IMR-90 (cell line): ENCODE measurements at regions not wholly inside any gene's neighbourhood (a gene's known extent, or its start where the extent isn't known, plus 50 kb on each side); places are given as distances from the start of the nearest gene placed in this dataset.

ENCODE experiments used
- ATAC-seq: fragments of 200-7000 bp; cut with Tn5 transposase; 2 replicates; pipeline ENCODE4 v1.9.1; 2020; ENCODE audit warnings: low read depth, mild to moderate bottlenecking, moderate library complexity
- BruUV-seq: library from RNA; stranded (reverse); fragments of 400-500 nt; replicated peaks from 2 replicates; lab custom pipeline; 2021; lab: Mats Ljungman, UMichigan
- CTCF ChIA-PET: fragments of 300-600 bp; formaldehyde crosslinking; extraction: SDS; loops from one replicate; lab custom pipeline; 2021; ENCODE audit warnings: antibody characterized with exemption; lab: Yijun Ruan, JAX
- POLR2A ChIA-PET: fragments of 300-600 bp; sonication (Branson Sonifier 250); formaldehyde crosslinking; loops from one replicate; lab custom pipeline; 2022; ENCODE audit warnings: antibody characterized with exemption; ENCODE audit not compliant: unreplicated experiment; lab: Charles Lee
- DNase-seq: peaks from one replicate; pipeline ENCODE4 v3.0.0; 2013
- H2AFZ ChIP-seq: replicated peaks from 2 replicates; pipeline ENCODE3; 2013; ENCODE audit warnings: low read length, mild to moderate bottlenecking; ENCODE audit not compliant: poor library complexity
- H2AK5ac ChIP-seq: 2 replicates; pipeline ENCODE4 v1.6.1; 2013; ENCODE audit warnings: low read depth, low read length, inconsistent platforms
- H2AK9ac ChIP-seq: replicated peaks from 2 replicates; pipeline ENCODE3; 2013; ENCODE audit warnings: mild to moderate bottlenecking, low read depth, low read length, moderate library complexity; ENCODE audit not compliant: poor library complexity
- H2BK120ac ChIP-seq: 2 replicates; pipeline ENCODE4 v1.6.1; 2013; ENCODE audit warnings: low read depth, low read length, inconsistent platforms
- H2BK15ac ChIP-seq: 3 replicates; pipeline ENCODE4 v1.6.1; 2013; ENCODE audit warnings: low read depth, low read length, inconsistent platforms
- H2BK20ac ChIP-seq: 2 replicates; pipeline ENCODE4 v1.6.1; 2013; ENCODE audit warnings: low read depth, mild to moderate bottlenecking, inconsistent platforms, low read length, moderate library complexity
- H2BK5ac ChIP-seq: 2 replicates; pipeline ENCODE4 v1.6.1; 2013; ENCODE audit warnings: mild to moderate bottlenecking, low read depth, low read length, inconsistent platforms; ENCODE audit not compliant: poor library complexity, severe bottlenecking
- H3K14ac ChIP-seq: replicated peaks from 2 replicates; pipeline ENCODE4 v1.6.1; 2013; ENCODE audit warnings: low read depth, low read length, inconsistent platforms
- H3K18ac ChIP-seq: 2 replicates; pipeline ENCODE4 v1.6.1; 2013; ENCODE audit warnings: low read depth, low read length, control low read depth
- H3K23ac ChIP-seq: 2 replicates; pipeline ENCODE4 v1.6.1; 2013; ENCODE audit warnings: low read depth, low read length, inconsistent platforms
- H3K27ac ChIP-seq: 2 replicates; pipeline ENCODE4 v1.5.1; 2013; ENCODE audit warnings: mild to moderate bottlenecking, control low read depth, low read length; ENCODE audit not compliant: insufficient read depth
- H3K27me3 ChIP-seq: 2 replicates; pipeline ENCODE4 v1.6.1; 2013; ENCODE audit warnings: low read length; ENCODE audit not compliant: control insufficient read depth, insufficient read depth
- H3K36me3 ChIP-seq: 2 replicates; pipeline ENCODE4 v1.6.1; 2013; ENCODE audit warnings: low read length, mixed read lengths; ENCODE audit not compliant: control insufficient read depth, insufficient read depth
- H3K4ac ChIP-seq: 2 replicates; pipeline ENCODE4 v1.6.1; 2013; ENCODE audit warnings: low read depth, low read length, inconsistent platforms
- H3K4me1 ChIP-seq: 2 replicates; pipeline ENCODE4 v1.6.1; 2013; ENCODE audit warnings: low read length, mixed read lengths; ENCODE audit not compliant: control insufficient read depth, insufficient read depth
- H3K4me2 ChIP-seq: 2 replicates; pipeline ENCODE4 v1.6.1; 2013; ENCODE audit warnings: low read depth, mild to moderate bottlenecking, control low read depth, low read length, moderate library complexity
- H3K4me3 ChIP-seq: 2 replicates; pipeline ENCODE4 v1.5.1; 2013; ENCODE audit warnings: low read depth, mild to moderate bottlenecking, control low read depth, low read length, moderate library complexity; ENCODE audit not compliant: insufficient read depth
- H3K56ac ChIP-seq: 2 replicates; pipeline ENCODE4 v1.6.1; 2013; ENCODE audit warnings: low read length, inconsistent platforms; ENCODE audit not compliant: insufficient read depth; ENCODE audit errors: extremely low read depth
- H3K79me1 ChIP-seq, 2 experiments: 2 replicates each; pipeline ENCODE4 v1.6.1; 2013; ENCODE audit warnings: low read length in 2 of 2, inconsistent platforms in 1 of 2, low read depth in 1 of 2
- H3K9ac ChIP-seq: 2 replicates; pipeline ENCODE4 v1.6.1; 2013; ENCODE audit warnings: low read depth, low read length, control low read depth
- H3K9me1 ChIP-seq: 2 replicates; pipeline ENCODE4 v1.6.1; 2013; ENCODE audit warnings: low read length, inconsistent platforms; ENCODE audit not compliant: insufficient read depth
- H3K9me3 ChIP-seq: 2 replicates; pipeline ENCODE4 v1.6.1; 2013; ENCODE audit warnings: low read length; ENCODE audit not compliant: control insufficient read depth, insufficient read depth
- H4K20me1 ChIP-seq: 2 replicates; pipeline ENCODE4 v1.6.1; 2013; ENCODE audit warnings: low read length, inconsistent platforms; ENCODE audit not compliant: insufficient read depth
- H4K5ac ChIP-seq: 2 replicates; pipeline ENCODE4 v1.6.1; 2013; ENCODE audit warnings: mild to moderate bottlenecking, low read depth, low read length, control low read depth
- H4K8ac ChIP-seq, 2 experiments: 2 replicates each; pipeline ENCODE4 v1.6.1; 2013; ENCODE audit warnings: low read depth in 2 of 2, low read length in 2 of 2, control low read depth in 1 of 2, inconsistent platforms in 1 of 2
- H4K91ac ChIP-seq: 2 replicates; pipeline ENCODE4 v1.6.1; 2013; ENCODE audit warnings: low read depth, low read length, inconsistent platforms; ENCODE audit not compliant: insufficient read depth
- BHLHE40 ChIP-seq: fragments of 150-350 bp; IDR thresholded peaks from 2 replicates; pipeline ENCODE4 v1.6.1; 2016; ENCODE audit warnings: mild to moderate bottlenecking, low read depth, low read length
- CEBPB ChIP-seq: IDR thresholded peaks from 2 replicates; pipeline ENCODE4 v1.6.1; 2012; ENCODE audit warnings: low read depth, low read length, improper control_type of control experiment
- CHD1 ChIP-seq: IDR thresholded peaks from 2 replicates; pipeline ENCODE4 v1.6.1; 2012; ENCODE audit warnings: low read depth, low read length, improper control_type of control experiment
- CTCF ChIP-seq: conservative IDR thresholded peaks from 2 replicates; pipeline ENCODE4 v1.5.1; 2012; ENCODE audit warnings: mild to moderate bottlenecking, low read depth, low read length, improper control_type of control experiment
- FOS ChIP-seq: fragments of 150-350 bp; IDR thresholded peaks from 2 replicates; pipeline ENCODE4 v1.6.1; 2016; ENCODE audit warnings: low read depth, low read length
- MAFK ChIP-seq: IDR thresholded peaks from 2 replicates; pipeline ENCODE4 v1.6.1; 2012; ENCODE audit warnings: low read depth, low read length, improper control_type of control experiment
- MAZ ChIP-seq: IDR thresholded peaks from 2 replicates; pipeline ENCODE4 v1.6.1; 2012; ENCODE audit warnings: low read depth, mild to moderate bottlenecking, low read length, improper control_type of control experiment, moderate library complexity, borderline replicate concordance
- MXI1 ChIP-seq: IDR thresholded peaks from 2 replicates; pipeline ENCODE4 v1.6.1; 2012; ENCODE audit warnings: low read depth, mild to moderate bottlenecking, low read length, moderate library complexity, borderline replicate concordance
- NFE2L2 ChIP-seq: fragments of 150-350 bp; IDR thresholded peaks from 2 replicates; pipeline ENCODE4 v1.6.1; 2016; ENCODE audit warnings: low read depth, mild to moderate bottlenecking, low read length
- POLR2A ChIP-seq: IDR thresholded peaks from 2 replicates; pipeline ENCODE4 v1.6.1; 2012; ENCODE audit warnings: mild to moderate bottlenecking, low read depth, low read length
- RAD21 ChIP-seq: IDR thresholded peaks from 2 replicates; pipeline ENCODE4 v1.6.1; 2012; ENCODE audit warnings: low read length, improper control_type of control experiment
- RCOR1 ChIP-seq: IDR thresholded peaks from 2 replicates; pipeline ENCODE4 v1.6.1; 2012; ENCODE audit warnings: mild to moderate bottlenecking, low read length, improper control_type of control experiment; ENCODE audit not compliant: insufficient replicate concordance
- RFX5 ChIP-seq: IDR thresholded peaks from 2 replicates; pipeline ENCODE4 v1.8.0; 2012; ENCODE audit warnings: low read depth, mild to moderate bottlenecking, low read length, moderate library complexity
- SMC3 ChIP-seq: fragments of 150-350 bp; IDR thresholded peaks from 2 replicates; pipeline ENCODE4 v1.6.1; 2016; ENCODE audit warnings: low read depth, mild to moderate bottlenecking, antibody characterized with exemption, low read length, moderate library complexity
- USF2 ChIP-seq: fragments of 150-350 bp; IDR thresholded peaks from 2 replicates; pipeline ENCODE4 v1.6.1; 2017; ENCODE audit warnings: mild to moderate bottlenecking, antibody characterized with exemption, low read length, low read depth
- WGBS, 2 experiments: methylation state at CpG; one replicate each; pipeline versions ENCODE4 v1.1.5 to v1.1.7; 2013; ENCODE audit warnings: missing lambda C conversion rate in 2 of 2; ENCODE audit not compliant: insufficient read length in 1 of 2; ENCODE audit errors: extremely low coverage in 2 of 2; 5-methylcytosine and 5-hydroxymethylcytosine counted together
- dilution Hi-C: fragments of 300-500 bp; cut with HindIII; formaldehyde crosslinking; loops from one replicate; pipeline ENCODE4 v1.14.3; 2018; ENCODE audit warnings: low sequenced_read_pairs; ENCODE audit not compliant: unreplicated experiment
- in situ Hi-C: fragments of 300-500 bp; cut with MboI; formaldehyde crosslinking; loops from 3 replicates; pipeline ENCODE4 v1.14.3; 2019; ENCODE audit warnings: low sequenced_read_pairs, inconsistent platforms, mixed read lengths
- intact Hi-C: fragments of 100-400 bp; cut with micrococcal nuclease; formaldehyde crosslinking; loops from 2 replicates; pipeline ENCODE4 v1.10.0; 2022
- TF ChIP-seq, protein P1 (sequence below): fragments of 150-350 bp; IDR thresholded peaks from 2 replicates; pipeline ENCODE4 v1.6.1; 2016; ENCODE audit warnings: low read depth, mild to moderate bottlenecking, low read length, moderate library complexity, borderline replicate concordance

DNA sequence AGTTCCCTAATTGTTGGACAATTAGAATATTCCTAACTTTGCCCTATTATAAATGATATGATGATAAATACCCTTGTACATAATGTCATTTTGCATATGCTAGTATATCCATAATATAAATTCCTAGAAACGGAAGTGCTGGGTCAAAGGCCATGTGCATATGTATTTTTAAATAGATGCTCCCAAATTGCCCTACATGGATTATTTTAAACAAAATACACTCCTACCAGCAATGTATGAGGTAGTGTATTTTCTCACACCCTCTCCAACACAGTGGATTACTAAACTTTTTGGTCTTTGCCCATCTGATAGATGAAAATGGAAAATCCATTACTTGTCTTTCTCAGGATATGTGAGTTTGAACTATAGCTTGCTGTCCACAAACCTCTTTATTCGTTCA lies 385.1 kb upstream of the JARID2 start:
- intact Hi-C loops (no loop called here), dilution Hi-C loops (no loop called here)
- H3K27ac ChIP-seq, result no peak overlapping the region

More for the DNA sequence above, 385.1 kb upstream of the JARID2 start:
- no CpG with 5 or more reads among the region's 2 CpGs for WGBS, 2 experiments
- no peak overlapping the region for H2AFZ ChIP-seq
- H2BK120ac ChIP-seq, result no peak overlapping the region
- no peak overlapping the region for H2AK5ac ChIP-seq
- peaks cover 2% of the 10 kb centered on the region for H3K9me1 ChIP-seq
- ATAC-seq, result no peak
- no peaks in the 10 kb centered on the region for H3K9me3 ChIP-seq
- ChIA-PET POLR2A (no interaction called here), CTCF (interaction anchor here (0.6 kb wide), 1 partner anchor 36 kb away, joined by 3 read pairs; no protein-coding TSS in a partner anchor)
- no peaks in the 10 kb centered on the region for H4K20me1 ChIP-seq
- no peak overlapping the region for H3K4ac ChIP-seq
- H3K9ac ChIP-seq, result no peak overlapping the region
- H3K4me1 ChIP-seq, result peaks cover 6% of the 10 kb centered on the region
- H3K79me1 ChIP-seq, result no peaks in the 10 kb centered on the region
- in situ Hi-C loops, result no loop called here
- H2BK15ac ChIP-seq, result no peak overlapping the region
- H3K14ac ChIP-seq, result no peak overlapping the region
- H2BK20ac ChIP-seq, result no peak overlapping the region
- H4K91ac ChIP-seq, result no peak overlapping the region
- no peak overlapping the region for H3K23ac ChIP-seq
- no peak overlapping the region for H4K8ac ChIP-seq
- no peaks in the 10 kb centered on the region for H3K36me3 ChIP-seq
- no peak overlapping the region for H3K4me3 ChIP-seq
- TF ChIP-seq, protein P1, sequence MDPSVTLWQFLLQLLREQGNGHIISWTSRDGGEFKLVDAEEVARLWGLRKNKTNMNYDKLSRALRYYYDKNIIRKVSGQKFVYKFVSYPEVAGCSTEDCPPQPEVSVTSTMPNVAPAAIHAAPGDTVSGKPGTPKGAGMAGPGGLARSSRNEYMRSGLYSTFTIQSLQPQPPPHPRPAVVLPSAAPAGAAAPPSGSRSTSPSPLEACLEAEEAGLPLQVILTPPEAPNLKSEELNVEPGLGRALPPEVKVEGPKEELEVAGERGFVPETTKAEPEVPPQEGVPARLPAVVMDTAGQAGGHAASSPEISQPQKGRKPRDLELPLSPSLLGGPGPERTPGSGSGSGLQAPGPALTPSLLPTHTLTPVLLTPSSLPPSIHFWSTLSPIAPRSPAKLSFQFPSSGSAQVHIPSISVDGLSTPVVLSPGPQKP, result no peak
- TF ChIP-seq NFE2L2 (no peak), MXI1 (no peak), MAFK (no peak), FOS (no peak), CTCF (no peak), CHD1 (no peak), CEBPB (no peak), RCOR1 (no peak), RAD21 (no peak), POLR2A (no peak), MAZ (no peak), USF2 (no peak), BHLHE40 (no peak), RFX5 (no peak), SMC3 (no peak)
- no TSS peak for BruUV-seq
- H3K18ac ChIP-seq, result no peak overlapping the region
- H2AK9ac ChIP-seq, result no peak overlapping the region
- no peak overlapping the region for H3K4me2 ChIP-seq
- DNase-seq, result no peak
- H3K56ac ChIP-seq, result no peak overlapping the region
- no peak overlapping the region for H2BK5ac ChIP-seq
- no peak overlapping the region for H4K5ac ChIP-seq
- H3K27me3 ChIP-seq, result no peaks in the 10 kb centered on the region
